ENCODE measurements at regions not wholly inside any gene's neighbourhood (a gene's known extent, or its start where the extent isn't known, plus 50 kb on each side); places are given as distances from the start of the nearest gene placed in this dataset.

- DNase-seq = no peak
Observed at GRCh38 chr20:23165964-23166363, 79.8 kb upstream of the CD93 start.

GRCh38 chr20:23165307-23165750, 79.2 kb upstream of the CD93 start:
- peak; percentile 6 for DNase-seq

DNA sequence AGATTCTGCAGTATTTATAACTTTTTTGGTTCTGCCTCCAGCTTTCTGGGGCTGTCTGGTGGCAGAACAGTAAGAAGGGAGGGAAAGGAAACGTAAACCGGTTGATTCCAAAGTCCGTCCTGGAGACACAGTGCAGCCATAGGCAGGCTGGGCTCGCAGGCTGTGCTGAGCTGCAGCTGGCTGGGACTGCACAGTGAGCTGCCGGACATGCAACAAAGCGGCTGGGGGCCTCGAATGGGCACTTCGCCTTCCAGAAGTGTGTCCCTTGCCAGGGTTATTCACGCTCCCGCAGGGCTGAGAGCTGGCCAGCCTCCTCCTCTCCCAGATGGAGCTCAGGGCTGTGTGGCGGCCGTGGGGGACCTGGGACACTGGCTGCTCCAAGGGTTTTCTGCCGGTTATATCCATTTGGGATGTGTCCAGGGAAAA, 78.1 kb upstream of the CD93 start:
- DNase-seq = peak; percentile 26

GRCh38 chr20:23163562-23163961, 77.4 kb upstream of the CD93 start:
- peak; percentile 2 for DNase-seq

DNA sequence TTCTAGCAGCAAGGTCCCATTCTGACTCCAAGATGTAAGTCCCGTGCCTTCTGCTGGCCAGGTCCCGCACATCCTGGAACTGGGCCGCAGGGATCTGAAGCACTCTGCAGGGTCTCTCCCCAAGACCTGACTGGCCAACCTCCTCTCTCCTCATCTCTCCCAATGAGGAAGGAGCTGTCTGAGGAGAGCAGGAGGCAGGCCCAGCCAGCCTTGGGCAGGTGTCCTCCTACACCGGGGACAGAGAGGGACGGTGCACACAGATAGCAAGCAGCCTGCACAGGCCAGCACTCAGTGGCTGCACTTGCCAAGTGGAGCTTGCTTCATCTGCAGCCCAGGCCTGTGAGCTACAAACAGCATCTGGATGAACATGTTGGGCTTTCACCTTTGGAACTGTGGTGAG, 76.8 kb upstream of the CD93 start:
- DNase-seq = peak; percentile 2

- DNase-seq = peak; percentile 11
Observed at GRCh38 chr20:23161968-23162696, 76.0 kb upstream of the CD93 start.

DNA sequence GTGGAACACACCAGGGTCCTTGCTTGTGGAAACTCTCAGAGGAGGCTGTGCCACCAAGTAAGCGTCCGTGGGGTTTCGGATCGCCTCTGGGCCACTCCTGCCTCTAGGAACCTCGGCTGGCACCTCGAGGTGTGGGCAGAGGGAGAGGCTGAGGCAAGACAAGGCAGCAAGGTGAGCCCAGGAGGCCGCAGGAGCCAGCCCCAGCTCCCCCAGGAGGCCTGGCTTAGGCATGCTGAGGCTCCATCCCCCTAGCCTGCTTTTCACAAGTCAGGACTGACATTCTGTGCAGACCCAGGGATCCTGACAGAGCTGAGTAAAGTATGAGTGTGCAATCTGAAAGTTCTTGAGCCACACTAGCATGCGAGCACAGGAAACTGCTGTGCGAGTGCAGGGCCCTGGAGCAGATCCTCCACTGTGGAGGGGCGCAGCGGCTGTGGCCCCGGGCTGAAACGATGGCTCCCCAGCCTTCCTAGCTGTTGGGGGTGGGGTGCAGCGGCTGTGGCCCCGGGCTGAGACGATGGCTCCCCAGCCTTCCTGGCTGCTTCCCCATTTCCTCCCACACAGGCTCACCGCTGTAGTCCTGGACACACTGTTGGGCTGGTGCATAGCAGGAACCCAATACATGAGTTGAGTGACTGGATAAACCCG, 75.2 kb upstream of the CD93 start:
- peak; percentile 6 for DNase-seq

DNA sequence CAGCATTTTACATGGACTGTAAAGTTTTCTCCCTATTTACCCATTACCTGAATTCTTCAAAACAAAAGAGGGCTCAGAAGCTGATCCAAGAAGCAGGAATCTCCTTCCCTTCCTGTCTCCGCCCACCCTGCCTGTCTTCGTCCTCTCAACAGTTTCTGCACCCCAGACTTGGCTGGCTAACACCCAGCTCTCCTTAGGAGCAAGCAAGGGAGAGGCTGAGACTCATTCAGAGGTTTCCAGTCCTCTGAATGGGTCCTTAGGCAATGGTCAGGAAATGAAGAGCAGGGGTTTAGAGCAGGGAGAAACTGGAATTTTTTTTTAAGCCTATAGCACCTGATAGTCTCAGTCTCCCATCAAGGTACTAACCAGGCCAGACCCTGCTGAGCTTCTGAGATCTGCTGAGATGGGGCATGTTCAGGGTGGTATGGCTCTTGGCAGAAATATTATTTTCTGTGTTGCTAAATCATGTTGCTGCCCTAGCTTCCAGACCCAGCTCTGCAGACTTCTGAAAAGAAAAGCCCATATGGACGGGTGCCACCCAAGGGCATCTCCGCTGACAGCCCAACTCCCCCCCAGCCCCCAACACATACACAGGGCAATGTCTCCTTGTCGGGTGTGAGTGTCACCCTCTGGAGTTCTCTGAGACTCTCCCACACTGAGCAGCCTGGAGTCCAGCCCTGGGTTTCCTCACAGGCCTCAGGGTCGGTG, 74.6 kb upstream of the CD93 start:
- peak; percentile 2 for DNase-seq

- DNase-seq = peak; percentile 1
Observed at GRCh38 chr20:23159947-23160318, 73.8 kb upstream of the CD93 start.

- peak; percentile 2 for DNase-seq
Observed at GRCh38 chr20:23159256-23159946, 73.3 kb upstream of the CD93 start.

GRCh38 chr20:23157734-23158133, 71.6 kb upstream of the CD93 start:
- DNase-seq = no peak

DNA sequence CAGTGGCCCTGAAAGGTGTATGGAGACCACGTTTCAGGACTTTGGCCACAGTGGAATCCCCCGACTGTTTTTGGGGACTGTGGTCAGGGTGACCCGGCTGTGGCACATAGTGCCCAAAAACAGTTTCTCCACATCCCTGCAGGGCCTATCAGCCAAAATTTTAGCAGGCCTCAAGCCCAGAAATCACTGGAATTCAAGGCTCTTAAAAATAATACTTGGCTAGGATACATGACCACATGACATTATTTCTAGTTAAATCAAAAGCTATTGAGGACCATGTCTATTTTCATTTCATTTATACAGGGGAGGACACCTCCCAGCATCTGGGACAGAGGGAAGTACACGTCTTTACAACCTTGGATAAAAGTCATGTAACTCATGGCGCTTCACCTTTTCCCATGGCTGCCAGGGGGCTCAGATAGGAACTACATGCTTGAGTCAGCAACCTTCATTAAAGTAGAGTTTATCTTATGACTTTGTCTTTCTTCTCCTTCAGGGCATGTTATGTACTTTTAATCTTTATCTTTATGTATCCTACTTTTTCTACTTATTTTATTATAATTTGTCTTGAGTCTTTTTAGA, 70.8 kb upstream of the CD93 start:
- no peak for DNase-seq

DNA sequence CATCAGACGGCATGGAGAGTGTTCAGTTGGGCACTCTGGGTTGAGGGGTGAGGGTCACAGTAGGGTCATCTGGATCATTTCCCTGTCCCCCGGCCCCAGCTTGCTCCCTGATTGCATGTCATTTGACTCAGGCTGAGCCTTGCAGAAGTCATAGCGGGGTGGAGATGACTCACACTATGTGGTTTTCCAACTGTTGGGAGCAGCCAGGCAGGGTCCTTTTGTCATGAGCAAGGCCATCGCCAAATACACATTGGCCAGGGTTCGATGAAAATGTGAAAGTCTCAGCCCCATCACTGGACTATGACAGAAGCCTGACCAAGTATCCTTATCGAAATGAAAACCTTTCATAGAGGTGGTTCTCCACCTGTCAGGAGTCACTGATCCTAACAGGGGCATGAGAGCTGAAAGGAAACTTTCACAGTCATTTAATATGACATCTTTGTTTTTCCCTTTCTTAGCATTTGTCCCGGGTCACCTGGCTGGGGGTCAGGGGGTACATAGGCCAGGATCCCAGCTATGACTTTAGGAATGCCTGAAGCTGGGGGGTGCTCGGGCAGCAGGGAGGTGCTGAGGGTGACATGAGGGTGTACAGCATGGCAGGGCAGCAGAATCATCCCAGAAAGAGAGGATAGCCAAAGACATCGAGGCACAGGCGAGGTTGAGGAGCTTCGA, 70.2 kb upstream of the CD93 start:
- DNase-seq = no peak

- no peak for DNase-seq
Observed at GRCh38 chr20:23155141-23155590, 69.0 kb upstream of the CD93 start.

GRCh38 chr20:23153696-23154341, 67.7 kb upstream of the CD93 start:
- DNase-seq = no peak

DNA sequence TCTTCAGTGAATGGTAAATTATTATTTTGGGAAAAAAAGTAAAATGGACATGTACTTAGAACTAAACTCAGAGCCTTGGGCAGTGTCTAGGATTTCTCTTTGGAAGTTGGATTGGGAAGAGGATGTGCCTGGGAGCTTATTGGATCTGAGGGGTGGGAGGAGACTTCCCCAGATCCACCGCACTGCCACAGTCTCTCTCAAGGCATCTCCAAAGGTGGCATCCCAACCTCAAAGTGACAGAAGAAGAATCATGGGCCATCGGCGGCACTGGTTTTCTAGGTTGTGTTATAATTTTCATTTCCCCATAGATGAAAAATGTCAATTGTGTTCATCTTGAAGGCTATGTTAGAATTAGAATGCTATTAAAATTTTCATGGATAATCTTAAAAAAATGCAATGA, 66.8 kb upstream of the CD93 start:
- DNase-seq = no peak

GRCh38 chr20:23152308-23152892, 66.3 kb upstream of the CD93 start:
- no peak for DNase-seq

DNA sequence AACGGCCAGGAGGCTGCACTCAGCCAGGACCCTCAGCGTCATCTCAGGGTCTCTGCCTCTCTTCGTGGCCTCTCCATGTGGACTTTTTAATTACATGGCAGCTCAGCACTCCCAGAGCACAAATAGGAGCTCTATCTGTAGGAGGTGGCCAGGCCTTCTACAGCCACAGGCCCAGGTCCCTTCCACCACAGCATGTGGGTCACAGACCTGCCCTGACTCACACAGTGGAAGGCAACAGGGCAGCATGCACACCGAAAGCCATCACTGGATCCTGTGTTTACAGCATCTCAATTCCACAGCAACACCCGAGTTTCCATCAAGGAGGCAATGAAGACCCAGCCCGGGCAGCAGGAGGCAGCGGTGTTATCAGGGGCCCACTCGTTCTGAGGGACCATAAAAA, 65.8 kb upstream of the CD93 start:
- DNase-seq = no peak

DNA sequence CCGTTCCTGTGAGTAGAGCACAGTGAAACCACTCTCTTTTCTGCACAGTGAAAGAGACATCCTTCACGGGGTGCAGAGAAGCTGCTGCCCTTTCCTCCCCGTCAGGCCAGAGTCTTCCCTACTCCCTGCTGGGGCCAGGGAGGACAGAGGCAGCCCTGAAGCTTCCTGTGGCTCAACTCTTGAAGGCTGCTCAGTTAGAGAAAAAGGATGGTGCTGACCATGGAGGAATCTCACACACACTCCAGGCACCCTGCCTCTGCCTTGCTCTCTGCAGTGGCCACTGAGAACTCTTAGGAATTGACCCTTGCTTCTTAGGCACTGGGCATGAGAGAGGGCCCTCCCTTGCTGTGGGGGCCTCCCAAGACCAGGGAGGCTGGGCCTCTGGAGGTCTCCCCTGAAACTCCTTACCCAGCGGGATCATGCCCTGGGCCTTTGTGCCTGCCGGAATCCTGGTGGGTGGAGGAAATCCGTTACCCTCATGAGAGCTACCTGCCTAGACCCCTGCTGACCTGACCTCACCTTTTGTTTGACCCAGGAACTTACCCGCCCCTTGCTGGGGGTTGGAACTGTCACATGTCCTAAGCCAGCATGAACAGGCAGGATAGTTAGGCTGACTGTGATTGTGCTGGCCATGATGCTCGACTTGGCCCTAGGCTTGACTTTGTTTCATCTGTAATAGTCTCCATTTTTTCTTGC, 65.0 kb upstream of the CD93 start:
- no peak for DNase-seq

DNA sequence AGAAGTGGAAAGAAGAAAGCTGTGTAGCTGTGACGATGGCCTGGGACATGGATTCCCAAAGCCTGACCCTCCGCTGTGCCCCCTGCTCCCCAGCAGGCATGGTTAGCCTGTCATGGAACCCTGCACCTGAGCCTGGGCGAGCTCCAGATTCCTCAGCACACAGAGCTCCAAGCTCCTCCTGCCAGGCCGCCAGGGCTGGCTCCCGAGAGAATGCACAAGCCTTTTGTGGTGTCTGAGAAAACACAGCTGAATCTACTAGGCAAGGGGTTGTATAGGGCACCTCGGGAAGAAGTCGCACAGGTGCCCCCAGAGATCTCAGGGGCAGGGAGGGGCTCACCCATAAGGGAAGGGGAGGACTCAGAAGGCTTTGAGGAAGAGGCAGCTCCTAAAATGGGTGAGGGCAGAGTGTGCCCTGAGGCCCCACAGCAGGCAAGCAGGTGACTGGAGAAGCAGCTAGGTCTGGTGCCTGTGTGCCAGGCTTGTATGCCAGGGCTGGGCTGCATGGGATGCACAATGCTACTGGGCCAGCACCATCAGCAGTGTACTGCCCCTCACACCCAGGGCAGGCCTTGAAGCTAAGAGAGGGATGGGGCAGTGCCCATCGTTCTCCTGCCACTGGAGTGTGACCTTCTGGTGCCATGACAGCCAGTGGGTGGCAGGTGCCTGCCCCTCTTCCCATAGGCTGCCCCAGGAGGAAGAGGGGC, 64.3 kb upstream of the CD93 start:
- DNase-seq = no peak
